HG02938 (cell line): ENCODE measurements at regions not wholly inside any gene's neighbourhood (a gene's known extent, or its start where the extent isn't known, plus 50 kb on each side); places are given as distances from the start of the nearest gene placed in this dataset.

Source experiments
- ATAC-seq: cut with Tn5 transposase; IDR thresholded peaks from one replicate; pipeline ENCODE4 v1.9.1; 2021; ENCODE audit warnings: mild to moderate bottlenecking, moderate library complexity; ENCODE audit not compliant: unreplicated experiment

- ATAC-seq, result no peak
These were observed 215.2 kb upstream of the KLF4 start for GRCh38 chr9:107704774-107705173.

GRCh38 chr9:107703651-107704050, 214.1 kb upstream of the KLF4 start:
- no peak for ATAC-seq

DNA sequence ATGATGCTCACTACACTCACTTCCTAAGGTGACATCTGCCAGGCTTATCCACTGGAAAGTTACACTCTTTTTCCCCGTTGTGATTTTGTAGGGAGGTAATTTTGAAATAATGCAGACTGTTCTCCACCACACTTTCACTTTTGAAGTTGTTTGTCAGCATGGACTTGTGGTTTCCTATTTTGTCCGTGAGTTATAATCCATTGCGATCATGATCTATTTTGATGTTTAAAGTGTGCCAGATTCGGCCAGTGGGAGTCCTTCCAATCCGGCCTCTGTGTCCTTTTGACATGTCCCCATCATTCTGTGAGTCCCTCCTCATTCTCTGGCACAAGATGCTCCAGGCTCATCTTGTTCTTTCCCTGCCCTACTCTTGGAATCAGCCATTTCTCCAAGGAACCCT, 211.3 kb upstream of the KLF4 start:
- no peak for ATAC-seq

- no peak for ATAC-seq
These were observed 209.7 kb upstream of the KLF4 start for GRCh38 chr9:107699231-107699630.

- no peak for ATAC-seq
These were observed 209.2 kb upstream of the KLF4 start for GRCh38 chr9:107698779-107699178.

GRCh38 chr9:107696302-107696701, 206.7 kb upstream of the KLF4 start:
- no peak for ATAC-seq

GRCh38 chr9:107694390-107694789, 204.8 kb upstream of the KLF4 start:
- ATAC-seq, result no peak

DNA sequence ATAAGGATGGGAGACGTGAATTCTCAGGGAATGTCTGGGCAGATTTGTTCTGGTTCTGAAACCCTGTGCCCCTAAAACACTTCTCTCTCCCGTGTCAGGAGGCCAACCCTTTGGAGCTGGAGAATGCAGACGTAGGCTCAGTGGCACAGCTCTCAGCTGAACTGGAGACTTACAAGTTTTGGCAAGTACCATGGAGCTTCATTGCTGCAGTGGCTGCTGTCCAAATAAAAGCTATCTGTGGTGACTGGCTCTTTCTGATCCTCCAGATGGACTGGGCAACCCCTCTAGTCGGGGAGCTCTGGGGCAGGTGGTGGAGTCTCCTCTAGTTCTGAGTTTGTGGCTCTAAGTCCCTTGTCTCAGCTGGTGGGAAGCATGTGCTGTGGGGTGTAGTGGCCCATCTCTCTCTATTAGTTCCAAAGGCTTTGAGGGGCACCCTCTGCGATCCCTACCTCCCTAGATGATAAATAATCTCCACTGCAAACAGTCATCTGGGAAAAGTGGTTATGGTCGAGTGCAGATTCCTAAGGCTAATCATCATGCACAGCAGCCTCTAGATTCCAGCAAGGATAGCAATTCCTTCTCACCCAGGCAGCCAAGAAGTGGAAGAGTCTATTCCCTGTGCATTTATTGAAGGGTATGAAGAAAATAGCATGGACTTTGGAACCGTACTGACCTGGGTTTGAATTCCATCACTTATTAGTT, 204.2 kb upstream of the KLF4 start:
- no peak for ATAC-seq

DNA sequence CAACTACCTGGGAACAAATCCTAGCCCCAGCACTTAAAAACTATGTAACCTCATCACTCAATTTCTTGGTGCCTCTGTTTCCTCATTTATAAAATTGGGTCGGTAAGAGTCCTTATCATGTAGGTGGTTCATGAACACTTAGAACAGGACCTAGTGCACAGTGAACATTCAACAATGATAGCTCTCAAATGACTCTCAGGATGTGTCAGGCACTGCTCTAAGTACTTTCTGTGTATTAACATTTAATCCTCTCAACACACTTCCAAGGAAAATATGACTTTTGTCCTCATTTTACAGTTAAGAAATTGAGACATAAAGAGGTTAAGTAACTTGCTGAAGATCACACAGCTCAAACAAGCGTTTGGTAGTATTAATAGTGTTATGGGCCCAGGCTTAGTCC, 202.1 kb upstream of the KLF4 start:
- ATAC-seq, result no peak

- no peak for ATAC-seq
These were observed 200.5 kb upstream of the KLF4 start for GRCh38 chr9:107690021-107690420.

DNA sequence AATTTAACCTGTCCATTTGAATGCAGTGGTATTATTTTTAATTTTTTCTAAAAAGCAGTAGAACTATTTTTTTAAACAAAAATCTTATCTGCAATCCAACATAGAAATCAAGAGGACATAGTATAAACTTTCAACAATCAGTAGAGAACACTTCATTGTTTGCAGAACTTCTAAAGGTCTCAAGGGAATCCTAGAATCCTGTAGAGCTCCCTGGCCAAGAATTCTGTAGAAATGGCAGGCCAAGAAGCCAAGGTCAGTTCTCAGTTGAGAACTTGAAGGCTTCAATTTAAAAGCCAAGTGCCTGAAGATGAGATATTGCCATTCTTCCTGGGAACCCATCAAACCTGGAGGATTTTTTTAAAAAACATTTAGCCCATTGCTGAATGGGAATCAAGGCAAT, 199.2 kb upstream of the KLF4 start:
- no peak for ATAC-seq

GRCh38 chr9:107685901-107686300, 196.3 kb upstream of the KLF4 start:
- ATAC-seq, result no peak

GRCh38 chr9:107685376-107685775, 195.8 kb upstream of the KLF4 start:
- no peak for ATAC-seq

GRCh38 chr9:107684224-107684623, 194.7 kb upstream of the KLF4 start:
- ATAC-seq, result no peak

DNA sequence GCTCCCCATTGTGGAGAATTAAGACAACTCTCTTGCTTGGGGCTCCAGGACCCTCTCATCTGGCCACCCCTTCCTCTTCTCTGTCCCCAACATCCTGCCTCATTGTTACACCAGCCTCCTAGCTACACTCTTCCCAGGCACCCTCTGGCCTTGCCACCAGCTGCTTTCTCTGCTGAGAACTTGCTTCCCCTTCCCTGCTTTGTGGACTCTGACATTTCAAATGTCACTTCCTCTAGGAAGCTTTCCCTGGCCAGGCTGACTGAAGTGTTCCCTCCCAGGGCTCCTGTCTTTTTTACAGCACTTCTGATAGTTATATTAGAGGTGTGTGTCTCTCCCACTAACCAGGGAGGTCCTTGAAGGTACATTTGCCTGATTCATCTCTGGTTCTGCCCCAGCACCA, 194.0 kb upstream of the KLF4 start:
- no peak for ATAC-seq

GRCh38 chr9:107681988-107682387, 192.4 kb upstream of the KLF4 start:
- ATAC-seq, result no peak

GRCh38 chr9:107675351-107676259, 186.0 kb upstream of the KLF4 start:
- ATAC-seq, result no peak

GRCh38 chr9:107674721-107675277, 185.2 kb upstream of the KLF4 start:
- ATAC-seq, result no peak

GRCh38 chr9:107673861-107674720, 184.5 kb upstream of the KLF4 start:
- ATAC-seq, result no peak

DNA sequence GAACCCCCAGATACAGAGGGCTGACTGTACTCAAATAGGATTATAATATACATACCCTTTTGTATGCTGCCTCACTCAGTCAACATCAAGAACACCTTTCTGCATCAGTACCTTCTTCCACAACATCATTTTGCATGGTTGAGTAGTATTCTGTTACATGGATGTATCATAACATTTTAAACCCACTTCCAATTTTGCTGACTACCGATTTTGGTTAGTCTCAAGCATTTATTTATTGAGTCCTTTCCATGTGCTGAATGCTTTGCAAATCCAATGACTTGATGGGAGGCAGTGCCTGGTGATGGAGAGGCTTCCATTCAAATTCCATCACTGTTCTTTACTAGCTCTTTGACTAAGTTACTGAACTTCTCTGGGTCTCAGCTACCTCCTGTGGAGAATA, 182.0 kb upstream of the KLF4 start:
- no peak for ATAC-seq

DNA sequence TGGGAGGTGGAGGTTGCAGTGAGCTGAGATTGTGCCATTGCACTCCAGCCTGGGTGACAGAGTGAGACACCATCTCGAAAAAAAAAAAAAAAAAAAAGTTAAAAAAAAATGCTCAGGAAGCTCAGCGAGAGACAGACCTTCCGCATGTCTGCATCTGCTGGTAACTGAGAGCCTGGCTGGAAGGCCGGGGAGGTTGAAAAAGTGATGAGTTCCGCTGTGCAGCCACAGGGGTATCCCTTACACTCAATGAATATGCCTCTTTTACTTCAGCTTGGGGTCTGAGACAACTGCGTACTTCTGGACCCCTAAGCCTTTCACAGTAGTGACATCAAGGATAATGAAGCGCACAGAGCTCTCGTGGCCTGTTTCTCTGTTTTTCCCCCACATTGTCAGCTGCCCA, 179.9 kb upstream of the KLF4 start:
- ATAC-seq, result no peak
